Right lobe of liver (tissue), 6 donors: ENCODE measurements at regions not wholly inside any gene's neighbourhood (a gene's known extent, or its start where the extent isn't known, plus 50 kb on each side); places are given as distances from the start of the nearest gene placed in this dataset.
A peak's percentile ranks its signal among the peaks of the same experiment; 100 is the strongest.

Experiments
- ATAC-seq, 4 donors: fragments of 200-7000 bp; cut with Tn5 transposase; one replicate each; pipeline ENCODE4 v1.9.1; 2020; ENCODE audit warnings: mild to moderate bottlenecking in 4 of 4, moderate library complexity in 4 of 4
- DNase-seq, 3 donors: peaks; one replicate each; pipeline ENCODE4 v3.0.0-alpha.2; 2020
- H3K27ac ChIP-seq, 3 donors: fragments of 200-600 bp; one replicate each; pipeline ENCODE4 v1.8.0; 2022
- H3K27me3 ChIP-seq, 2 donors: fragments of 200-600 bp; one replicate each; pipeline ENCODE4 v1.8.0; 2022
- H3K36me3 ChIP-seq, 4 donors: fragments of 200-600 bp; sonication (generic) in 1 of 4; one replicate each; pipeline versions ENCODE4 v1.5.1 to v1.8.0; 2017 to 2022; ENCODE audit warnings: control low read depth in 1 of 4
- H3K4me1 ChIP-seq, 4 donors: fragments of 200-600 bp; sonication (generic) in 1 of 4; one replicate each; pipeline versions ENCODE4 v1.5.1 to v1.8.0; 2017 to 2022; ENCODE audit warnings: control low read depth in 1 of 4
- H3K4me3 ChIP-seq, 3 donors: fragments of 200-600 bp; one replicate each; pipeline ENCODE4 v1.8.0; 2022
- H3K9me3 ChIP-seq, 4 donors: fragments of 200-600 bp; sonication (generic) in 1 of 4; one replicate each; pipeline versions ENCODE4 v1.5.1 to v1.8.0; 2017 to 2022; ENCODE audit warnings: control low read depth in 1 of 4
- CTCF ChIP-seq, 4 donors: fragments of 200-600 bp in 3 of 4; fragments of 450-650 bp in 1 of 4; IDR thresholded peaks; one replicate each; pipeline versions ENCODE4 v1.5.1 to v1.8.0; 2016 to 2022; ENCODE audit warnings: antibody characterized with exemption in 4 of 4, mild to moderate bottlenecking in 2 of 4
- POLR2A ChIP-seq: fragments of 450-650 bp; IDR thresholded peaks from one replicate; pipeline ENCODE4 v1.6.1; 2017; ENCODE audit warnings: antibody characterized with exemption, mild to moderate bottlenecking
- WGBS: methylation state at CpG from one replicate; pipeline ENCODE4 v1.1.6; 2018; ENCODE audit warnings: low coverage, low lambda C conversion rate; ENCODE audit not compliant: insufficient coverage; ENCODE audit errors: missing lambda C conversion rate; 5-methylcytosine and 5-hydroxymethylcytosine counted together
- intact Hi-C, 2 donors: fragments of 100-400 bp; cut with DNase I; formaldehyde crosslinking; loops; one replicate each; pipeline versions ENCODE4 v1.11.2 to v1.14.1; 2022
- donor health status: DM: no; HTN: yes; CAD: no.
- donor health status: DM: no; HTN: no; CAD: no.
- donor health status: DM: no; HTN: no; CAD: no.
- donor health status: DM: no; HTN: yes; CAD: no.
- donor health status: DM: no; HTN: yes; CAD: no.

DNA sequence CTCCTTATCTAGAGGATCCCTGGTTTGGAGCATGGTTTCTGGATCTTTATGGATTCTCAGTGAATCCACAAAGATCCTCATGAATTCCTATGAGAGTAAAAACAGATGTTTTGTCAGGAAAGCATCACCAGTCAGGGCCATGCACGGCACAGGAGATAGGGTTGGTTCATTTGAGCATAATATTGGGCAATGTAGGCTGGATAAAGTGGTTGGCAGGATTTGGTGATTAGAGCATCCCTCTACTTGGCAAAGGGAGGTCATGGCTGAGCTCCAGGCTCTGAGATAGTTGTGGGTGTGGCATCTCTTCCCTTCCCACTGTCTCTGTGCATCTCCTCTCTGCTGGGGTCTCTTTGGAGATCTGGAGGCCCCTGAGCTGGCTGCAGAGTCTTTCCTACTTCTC, 149.8 kb downstream of the DACT1 start:
- H3K4me1 ChIP-seq: no peaks in the 10 kb centered on the region
- no peaks in the 10 kb centered on the region for H3K9me3 ChIP-seq
- H3K27ac ChIP-seq: no peak overlapping the region
- 27% methylated on average over 1 of the region's 1 CpG for WGBS
- intact Hi-C loops: no loop called here
- no peaks in the 10 kb centered on the region for H3K27me3 ChIP-seq
- ATAC-seq: peak; percentile 29 to 82 (median 43)
- TF ChIP-seq CTCF (IDR thresholded peaks at IDR 0.05) (no peak), POLR2A (no peak)
- no peaks in the 10 kb centered on the region for H3K36me3 ChIP-seq
- no peak for DNase-seq
- H3K4me3 ChIP-seq: no peak overlapping the region

GRCh38 chr14:58788655-58789503, 151.1 kb downstream of the DACT1 start:
- H3K27me3 ChIP-seq: no peaks in the 10 kb centered on the region
- H3K36me3 ChIP-seq: no peaks in the 10 kb centered on the region
- no peak for TF ChIP-seq CTCF (IDR thresholded peaks at IDR 0.05)
- TF ChIP-seq POLR2A: no peak
- intact Hi-C loops: no loop called here
- WGBS: 50% methylated on average over 4 of the region's 4 CpGs
- no peak overlapping the region for H3K4me3 ChIP-seq
- no peaks in the 10 kb centered on the region for H3K9me3 ChIP-seq
- no peaks in the 10 kb centered on the region for H3K4me1 ChIP-seq
- ATAC-seq (no peak), DNase-seq (no peak)
- no peak overlapping the region for H3K27ac ChIP-seq

- intact Hi-C loops: no loop called here
- Histone ChIP-seq H3K27ac (no peak overlapping the region), H3K4me1 (no peaks in the 10 kb centered on the region), H3K9me3 (no peaks in the 10 kb centered on the region), H3K36me3 (no peaks in the 10 kb centered on the region), H3K4me3 (no peak overlapping the region), H3K27me3 (no peaks in the 10 kb centered on the region)
- ATAC-seq (no peak), DNase-seq (no peak)
- TF ChIP-seq CTCF (IDR thresholded peaks at IDR 0.05) (no peak), POLR2A (no peak)
- 69% methylated on average over 4 of the region's 4 CpGs for WGBS
These were observed 152.0 kb downstream of the DACT1 start for GRCh38 chr14:58789736-58790135.

GRCh38 chr14:58792416-58792815, 154.7 kb downstream of the DACT1 start:
- no peak for TF ChIP-seq POLR2A
- no peak for TF ChIP-seq CTCF (IDR thresholded peaks at IDR 0.05)
- Histone ChIP-seq H3K4me1 (peaks cover 0 to 10% (median 0%) of the 10 kb centered on the region in 4 donors), H3K36me3 (no peaks in the 10 kb centered on the region), H3K9me3 (no peaks in the 10 kb centered on the region), H3K27ac (no peak overlapping the region), H3K27me3 (no peaks in the 10 kb centered on the region), H3K4me3 (no peak overlapping the region)
- no peak for DNase-seq
- WGBS: 57% methylated on average over 3 of the region's 3 CpGs
- no peak for ATAC-seq
- intact Hi-C loops: no loop called here
